Fibroblast of skin of left biceps (primary cell): ENCODE measurements at regions not wholly inside any gene's neighbourhood (a gene's known extent, or its start where the extent isn't known, plus 50 kb on each side); places are given as distances from the start of the nearest gene placed in this dataset.
"Not testable (repeated sequence)": the region's sequence is repeated elsewhere in the genome, so short reads cannot be mapped to it uniquely, and the experiment has no call there.

Source experiments
- DNase-seq, 2 experiments: peaks; one replicate each; pipeline ENCODE4 v3.0.0-alpha.2; 2013; ENCODE audit warnings: low read depth in 2 of 2

DNA sequence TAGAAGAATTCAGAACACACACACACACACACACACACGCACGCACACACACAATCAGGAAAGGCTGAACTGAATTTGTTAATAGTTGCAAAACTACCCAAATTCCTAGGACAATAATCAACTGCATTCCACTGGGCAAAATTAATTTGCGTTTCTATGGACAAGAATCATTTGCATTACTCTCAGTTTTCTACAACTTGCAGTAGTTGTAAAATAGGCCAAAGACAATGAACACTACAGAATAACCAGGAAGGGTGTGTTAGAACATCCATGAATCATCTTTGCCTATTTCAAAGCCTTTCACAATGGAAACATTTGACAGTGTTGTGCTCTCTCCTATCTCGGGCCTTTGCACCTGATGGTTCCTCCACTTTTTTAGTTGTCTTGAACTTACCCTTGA is 77.1 kb upstream of the IGFBP7 start:
- no peak for DNase-seq

DNA sequence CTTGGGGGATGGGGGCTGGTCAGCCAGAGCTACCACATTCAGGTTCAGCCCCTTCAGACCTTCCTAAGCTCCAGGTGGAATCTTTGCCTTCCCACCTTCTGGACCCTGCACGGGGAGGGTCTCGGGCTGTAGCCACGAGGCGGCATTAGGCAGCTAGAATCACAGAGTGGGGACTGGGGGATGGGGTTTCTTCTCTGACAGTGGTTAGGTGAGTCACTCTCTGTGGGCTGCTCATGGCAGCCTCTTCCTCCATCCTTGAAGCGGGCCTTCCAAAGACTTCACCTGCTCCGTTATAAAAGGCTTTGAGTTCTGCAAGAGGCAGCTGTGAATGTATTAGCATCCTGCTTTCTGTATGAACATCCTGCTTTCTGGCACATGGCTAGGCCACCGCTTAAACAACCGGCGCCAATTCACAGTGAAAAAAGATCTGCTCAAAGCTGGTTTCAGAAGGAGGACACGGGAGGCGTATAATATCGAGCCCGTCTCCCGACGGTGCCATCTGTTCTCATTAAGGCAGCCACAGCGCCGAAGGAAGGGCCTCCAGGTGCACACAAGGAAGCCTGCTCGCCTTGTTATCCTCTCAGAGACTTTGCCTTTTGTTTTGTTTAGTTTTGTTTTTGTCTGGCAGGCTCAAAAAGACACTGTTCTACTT is 74.3 kb upstream of the IGFBP7 start:
- DNase-seq, result no peak

DNA sequence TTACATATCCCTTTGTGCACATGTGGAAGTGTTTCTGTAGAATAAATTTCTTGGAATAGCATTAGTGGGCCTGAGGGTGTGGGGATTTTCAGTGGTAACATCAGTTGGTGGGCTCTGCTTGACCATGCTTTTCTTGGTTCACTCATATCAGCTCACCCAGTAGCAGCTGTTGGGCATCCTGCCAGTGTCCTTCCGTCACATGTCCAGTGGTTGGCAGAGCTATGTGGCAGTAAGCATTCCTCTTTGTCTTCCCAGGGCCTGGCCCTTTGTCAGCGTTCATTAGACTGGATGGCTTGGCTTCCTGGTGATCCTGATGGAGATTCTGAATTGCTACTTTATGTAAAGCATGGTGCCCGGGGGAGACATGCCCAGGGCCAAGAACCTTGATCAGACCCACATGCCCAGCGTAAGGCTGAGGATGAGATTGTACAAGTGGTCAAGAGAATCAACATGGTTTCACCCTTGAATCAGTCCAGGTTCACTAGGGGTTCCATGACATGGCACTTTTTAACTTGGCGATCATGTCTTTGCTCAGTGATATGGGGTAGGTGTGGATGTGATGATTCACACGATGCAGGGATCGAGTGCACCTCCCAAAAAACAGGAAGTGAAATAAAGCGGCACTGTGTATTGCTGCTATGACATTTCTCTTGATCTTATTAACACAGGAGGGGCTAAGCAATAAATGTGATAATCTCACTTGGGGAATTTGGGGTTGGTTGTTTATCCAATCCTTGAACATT is 72.1 kb upstream of the IGFBP7 start:
- no peak for DNase-seq

DNA sequence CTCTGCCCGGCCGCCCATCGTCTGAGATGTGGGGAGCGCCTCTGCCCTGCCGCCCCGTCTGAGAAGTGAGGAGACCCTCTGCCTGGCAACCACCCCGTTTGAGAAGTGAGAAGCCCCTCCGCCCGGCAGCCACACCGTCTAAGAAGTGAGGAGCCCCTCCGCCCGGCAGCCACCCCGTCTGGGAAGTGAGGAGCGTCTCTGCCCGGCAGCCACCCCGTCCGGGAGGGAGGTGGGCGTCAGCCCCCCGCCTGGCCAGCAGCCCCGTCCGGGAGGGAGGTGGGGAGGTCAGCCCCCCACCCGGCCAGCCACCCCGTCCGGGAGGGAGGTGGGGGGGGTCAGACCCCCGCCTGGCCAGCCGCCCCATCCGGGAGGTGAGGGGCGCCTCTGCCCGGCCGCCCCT is 63.0 kb upstream of the IGFBP7 start:
- not testable (repeated sequence) for DNase-seq

DNA sequence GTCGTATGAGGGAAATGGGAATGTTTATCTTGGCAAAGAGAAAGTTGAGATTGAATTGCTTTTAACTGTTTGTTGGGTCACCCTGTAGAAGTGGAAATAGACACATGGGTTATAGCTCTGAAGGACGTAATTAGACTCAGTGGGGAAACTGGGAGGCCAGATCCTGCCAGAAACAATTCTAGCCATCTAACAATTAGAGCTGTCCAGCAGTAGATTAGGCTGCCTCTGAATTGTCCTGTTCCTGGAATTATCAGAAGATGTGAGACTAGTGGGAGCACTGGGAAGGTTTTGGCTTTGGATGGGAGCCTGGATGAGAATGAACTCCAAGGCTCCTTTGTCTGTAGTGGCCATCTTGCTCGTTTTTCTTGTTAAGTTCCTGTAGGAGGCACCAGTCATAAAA is 61.9 kb upstream of the IGFBP7 start:
- no peak for DNase-seq

DNA sequence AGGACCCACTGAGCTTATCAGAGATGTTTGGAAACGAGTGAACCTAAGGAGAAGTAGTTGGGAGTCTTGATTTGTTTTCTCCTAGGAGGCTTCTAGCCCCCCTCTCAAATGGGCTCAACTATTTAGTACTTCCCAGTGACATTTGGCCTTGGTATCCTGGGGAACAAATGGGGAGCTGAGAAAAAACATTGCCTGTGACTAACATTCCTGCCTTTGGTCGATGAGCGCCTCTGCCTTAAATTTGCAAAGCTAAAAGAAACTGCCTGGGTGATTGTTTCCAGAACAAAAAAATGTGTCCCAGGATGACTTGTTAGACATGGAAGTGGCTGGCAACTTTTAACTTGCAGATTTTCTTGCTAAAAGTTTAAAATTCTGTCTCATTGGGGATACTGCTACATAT is 58.8 kb upstream of the IGFBP7 start:
- DNase-seq, result no peak

DNA sequence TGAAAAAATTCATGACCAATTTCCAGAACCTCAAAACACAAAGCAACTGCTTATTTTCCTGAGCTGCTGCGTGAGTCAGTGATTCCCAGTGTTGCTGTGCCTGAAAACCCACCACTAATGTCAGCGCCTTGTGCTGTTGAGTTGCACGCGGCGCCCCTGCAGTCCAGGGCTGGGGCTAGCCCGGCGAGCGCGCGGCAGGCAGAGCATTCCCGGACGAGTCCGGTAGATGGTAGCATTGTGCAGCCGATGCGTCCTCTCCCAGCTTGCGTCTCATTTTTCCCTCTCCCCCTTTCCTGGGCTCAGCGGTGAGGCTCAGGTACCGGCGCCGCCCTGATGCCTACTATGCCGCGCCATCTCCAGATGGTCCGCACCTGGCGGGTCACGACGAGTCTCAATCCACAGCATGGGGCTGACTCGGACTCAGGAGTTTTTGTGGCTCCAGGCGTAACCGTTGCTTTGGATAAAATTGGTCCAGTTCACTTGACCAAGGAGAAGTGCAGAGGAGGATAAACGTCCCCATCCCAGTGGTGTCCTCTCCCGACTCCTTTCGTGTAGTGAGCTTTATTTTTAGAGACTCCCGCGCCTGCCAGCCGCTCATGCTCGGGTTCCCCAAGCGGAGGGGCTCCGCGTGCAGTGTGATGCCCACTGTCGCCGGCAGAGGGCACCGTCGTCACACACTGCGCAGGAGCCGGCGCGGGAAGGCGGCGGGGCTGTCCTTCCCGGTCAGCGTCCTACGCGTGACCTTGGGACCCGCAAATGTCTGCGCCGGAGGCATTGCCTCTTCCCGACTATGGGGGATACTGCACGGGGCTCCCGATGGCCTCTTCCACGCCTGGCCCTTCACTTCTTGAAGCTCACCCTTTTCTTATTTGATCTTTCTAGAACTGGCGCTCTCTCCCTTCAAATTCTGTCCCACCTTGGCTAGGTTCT is 53.6 kb upstream of the IGFBP7 start:
- DNase-seq, result peak; percentile 42 to 59

DNA sequence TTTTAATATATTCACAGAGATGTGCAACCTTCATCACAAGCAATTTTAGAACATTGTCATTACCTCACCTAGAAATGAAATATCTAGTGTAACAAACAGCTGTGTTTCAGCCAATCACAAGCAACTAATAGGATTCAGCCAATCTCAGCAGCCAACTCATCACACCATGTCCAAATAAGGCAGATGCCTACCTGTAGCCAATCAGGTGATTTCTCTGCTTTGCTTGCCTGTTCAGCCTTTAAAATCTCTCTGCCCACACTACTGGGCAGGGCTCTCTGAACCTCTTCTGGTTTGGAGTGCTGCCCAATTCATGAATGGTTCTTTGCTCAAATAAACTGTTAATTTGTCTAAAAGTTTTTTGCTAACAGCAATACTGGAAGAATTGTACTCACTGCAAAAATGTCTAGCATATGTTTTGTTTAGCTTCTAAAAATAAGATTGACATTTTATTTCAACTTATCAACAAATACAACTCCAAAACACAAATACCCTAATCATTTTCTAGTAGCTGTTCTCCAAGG is 52.4 kb upstream of the IGFBP7 start:
- no peak for DNase-seq
